ENCODE measurements at regions not wholly inside any gene's neighbourhood (a gene's known extent, or its start where the extent isn't known, plus 50 kb on each side); places are given as distances from the start of the nearest gene placed in this dataset.

DNA sequence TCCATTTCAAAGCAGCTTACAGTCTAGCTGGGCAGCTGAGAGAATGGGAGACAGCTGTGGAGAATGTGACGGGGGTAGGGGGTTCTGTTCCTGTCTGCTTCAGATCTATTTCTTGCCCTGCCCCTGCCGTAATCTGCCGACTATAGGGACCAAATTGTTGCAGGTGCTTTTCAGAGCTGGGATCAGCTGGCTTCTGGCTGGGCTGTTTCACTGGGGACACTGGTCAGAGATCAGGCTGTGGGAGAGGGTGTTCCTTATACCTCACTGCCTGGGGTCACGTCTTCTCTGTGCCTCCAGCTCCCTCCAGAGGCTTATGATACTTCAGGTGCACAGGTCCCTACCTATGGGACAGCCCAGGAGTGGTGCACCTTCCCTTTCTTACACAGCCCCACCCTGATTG, 514.9 kb upstream of the GOT2 start:
- Mint-ChIP-seq H3K27ac (no peak overlapping the region), H3K36me3 (ENCODE audit: low read depth) (no peaks in the 10 kb centered on the region; the same call in 1 of the 2 replicates), H3K27me3 (ENCODE audit: insufficient read depth) (peaks cover 2% of the 10 kb centered on the region), H3K4me3 (no peak overlapping the region), H3K4me1 (ENCODE audit: low read depth) (no peaks in the 10 kb centered on the region), H3K9me3 (no peaks in the 10 kb centered on the region)
- TF ChIP-seq, protein P1, sequence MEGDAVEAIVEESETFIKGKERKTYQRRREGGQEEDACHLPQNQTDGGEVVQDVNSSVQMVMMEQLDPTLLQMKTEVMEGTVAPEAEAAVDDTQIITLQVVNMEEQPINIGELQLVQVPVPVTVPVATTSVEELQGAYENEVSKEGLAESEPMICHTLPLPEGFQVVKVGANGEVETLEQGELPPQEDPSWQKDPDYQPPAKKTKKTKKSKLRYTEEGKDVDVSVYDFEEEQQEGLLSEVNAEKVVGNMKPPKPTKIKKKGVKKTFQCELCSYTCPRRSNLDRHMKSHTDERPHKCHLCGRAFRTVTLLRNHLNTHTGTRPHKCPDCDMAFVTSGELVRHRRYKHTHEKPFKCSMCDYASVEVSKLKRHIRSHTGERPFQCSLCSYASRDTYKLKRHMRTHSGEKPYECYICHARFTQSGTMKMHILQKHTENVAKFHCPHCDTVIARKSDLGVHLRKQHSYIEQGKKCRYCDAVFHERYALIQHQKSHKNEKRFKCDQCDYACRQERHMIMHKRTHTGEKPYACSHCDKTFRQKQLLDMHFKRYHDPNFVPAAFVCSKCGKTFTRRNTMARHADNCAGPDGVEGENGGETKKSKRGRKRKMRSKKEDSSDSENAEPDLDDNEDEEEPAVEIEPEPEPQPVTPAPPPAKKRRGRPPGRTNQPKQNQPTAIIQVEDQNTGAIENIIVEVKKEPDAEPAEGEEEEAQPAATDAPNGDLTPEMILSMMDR (IDR thresholded peaks at IDR 0.05): no peak
- no peak for DNase-seq

DNA sequence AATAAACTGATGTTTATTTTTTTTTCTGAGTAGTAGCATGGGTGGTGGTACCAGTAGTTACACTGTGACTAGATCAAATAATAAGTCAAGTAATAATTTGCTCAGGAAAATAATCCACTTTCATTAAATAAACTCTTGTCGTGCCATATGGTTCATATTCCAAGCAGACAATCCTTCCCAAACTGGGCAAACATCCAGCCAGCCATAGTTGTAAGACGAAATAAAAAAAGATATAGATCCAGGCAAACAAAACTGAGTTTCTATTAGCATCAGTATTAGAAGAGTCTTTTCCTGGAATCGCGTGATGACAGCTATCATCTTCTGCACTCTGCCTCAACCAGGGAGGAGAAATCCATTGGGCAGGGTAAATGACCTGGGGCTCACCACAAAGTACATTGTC, 508.4 kb upstream of the GOT2 start:
- no peaks in the 10 kb centered on the region for H3K4me1 Mint-ChIP-seq (ENCODE audit: low read depth)
- peaks cover 12% of the 10 kb centered on the region for H3K9me3 Mint-ChIP-seq
- H3K27ac Mint-ChIP-seq: no peak overlapping the region
- H3K4me3 Mint-ChIP-seq: no peak overlapping the region
- peaks cover 2% of the 10 kb centered on the region; the same call in 1 of the 2 replicates for H3K27me3 Mint-ChIP-seq (ENCODE audit: insufficient read depth)
- no peak for DNase-seq
- H3K36me3 Mint-ChIP-seq (ENCODE audit: low read depth): no peaks in the 10 kb centered on the region; the same call in 1 of the 2 replicates
- TF ChIP-seq, protein P1 (IDR thresholded peaks at IDR 0.05): no peak

DNA sequence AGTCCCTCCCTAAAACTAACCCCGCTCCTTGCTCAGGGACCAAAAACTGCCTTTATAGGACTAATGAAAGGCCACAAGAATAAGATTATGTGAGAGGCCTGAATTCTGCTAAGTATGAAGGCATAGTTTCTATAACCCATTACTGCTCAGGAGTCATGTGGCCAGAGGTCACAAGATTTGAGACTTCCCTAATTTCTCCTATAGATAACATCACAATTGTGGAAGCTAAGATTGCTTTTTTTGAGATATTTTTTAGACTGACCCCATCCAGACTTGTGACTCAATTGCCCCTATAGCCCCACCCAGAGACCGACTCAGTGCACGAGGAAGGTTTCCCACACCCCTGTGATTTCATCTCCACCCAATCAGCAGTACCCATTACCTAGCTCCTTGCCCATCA, 504.1 kb upstream of the GOT2 start:
- Mint-ChIP-seq H3K27ac (no peak overlapping the region), H3K9me3 (peaks cover 19% of the 10 kb centered on the region), H3K4me1 (ENCODE audit: low read depth) (no peaks in the 10 kb centered on the region), H3K36me3 (ENCODE audit: low read depth) (no peaks in the 10 kb centered on the region), H3K4me3 (no peak overlapping the region), H3K27me3 (ENCODE audit: insufficient read depth) (no peaks in the 10 kb centered on the region)
- TF ChIP-seq, protein P1 (IDR thresholded peaks at IDR 0.05): no peak
- DNase-seq: no peak

DNA sequence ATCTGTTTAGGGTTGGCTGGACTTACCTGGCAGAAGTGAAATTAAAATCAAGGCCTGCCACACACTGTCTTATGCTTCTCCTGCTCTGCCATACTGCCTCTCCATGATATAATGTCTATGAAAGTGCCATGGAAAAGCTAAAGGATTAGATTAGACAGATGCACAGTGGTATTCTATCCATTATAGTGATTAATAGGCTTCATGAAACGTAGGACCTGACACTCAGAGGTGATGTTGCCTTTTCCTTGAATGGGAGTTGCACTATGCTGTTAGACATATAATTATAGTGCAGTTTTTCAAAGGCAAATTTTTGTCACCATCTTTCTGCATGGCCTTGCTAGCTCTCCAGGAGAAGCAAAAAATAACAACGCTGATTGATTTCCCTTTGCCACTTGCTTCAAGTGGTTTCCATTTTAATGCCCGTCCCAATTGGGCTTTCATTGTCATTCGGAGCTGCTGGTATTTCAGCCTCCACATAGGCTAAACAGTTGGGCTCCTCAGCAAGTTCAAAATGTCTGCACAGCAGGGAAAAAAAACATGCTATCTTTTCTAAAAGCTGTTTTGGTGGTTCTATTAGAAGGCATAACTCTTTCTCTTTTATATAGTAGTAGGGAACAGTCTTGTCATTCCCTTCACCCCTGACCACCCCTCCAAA, 502.8 kb upstream of the GOT2 start:
- no peak overlapping the region for H3K27ac Mint-ChIP-seq
- H3K36me3 Mint-ChIP-seq (ENCODE audit: low read depth): no peaks in the 10 kb centered on the region
- TF ChIP-seq, protein P1 (IDR thresholded peaks at IDR 0.05): no peak
- no peak for DNase-seq
- no peak overlapping the region for H3K4me3 Mint-ChIP-seq
- H3K27me3 Mint-ChIP-seq (ENCODE audit: insufficient read depth): no peaks in the 10 kb centered on the region
- no peaks in the 10 kb centered on the region for H3K4me1 Mint-ChIP-seq (ENCODE audit: low read depth)
- H3K9me3 Mint-ChIP-seq: peaks cover 14% of the 10 kb centered on the region

DNA sequence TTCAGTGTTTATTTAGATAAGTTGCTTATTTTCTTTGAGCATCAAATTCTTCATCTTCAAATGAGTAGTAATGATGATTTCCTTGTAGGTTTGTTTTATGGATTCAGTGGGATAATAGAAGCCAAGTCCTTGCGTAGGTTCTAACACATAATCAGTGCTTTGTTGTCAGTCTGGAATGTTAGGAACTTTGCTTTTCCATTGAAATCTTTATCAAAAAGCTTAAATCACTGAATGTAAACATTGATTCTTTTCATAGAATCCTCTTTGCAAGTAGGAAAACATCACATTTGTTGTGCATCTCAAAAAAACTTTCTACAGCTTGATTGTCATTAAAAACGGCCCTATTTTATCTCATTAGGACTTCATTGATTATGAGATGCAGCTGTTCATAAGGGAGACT, 490.3 kb upstream of the GOT2 start:
- TF ChIP-seq, protein P1 (IDR thresholded peaks at IDR 0.05): no peak
- no peaks in the 10 kb centered on the region for H3K4me1 Mint-ChIP-seq (ENCODE audit: low read depth)
- H3K36me3 Mint-ChIP-seq (ENCODE audit: low read depth): no peaks in the 10 kb centered on the region
- no peak overlapping the region for H3K27ac Mint-ChIP-seq
- H3K9me3 Mint-ChIP-seq: no peaks in the 10 kb centered on the region
- no peak for DNase-seq
- H3K27me3 Mint-ChIP-seq (ENCODE audit: insufficient read depth): no peaks in the 10 kb centered on the region; the same call in 1 of the 2 replicates
- no peak overlapping the region for H3K4me3 Mint-ChIP-seq
